ENCODE measurements at regions not wholly inside any gene's neighbourhood (a gene's known extent, or its start where the extent isn't known, plus 50 kb on each side); places are given as distances from the start of the nearest gene placed in this dataset.

- TF ChIP-seq EZH2 (IDR thresholded peaks at IDR 0.05; ENCODE audit: low read length, unreplicated experiment): no peak
- TF ChIP-seq CTCF (conservative IDR thresholded peaks at IDR 0.05; ENCODE audit: low read depth, low read length): no peak
Measured at GRCh38 chr2:83002706-83003105, 1456.4 kb downstream of the SUCLG1 start.
